CD4-positive, alpha-beta T cell treated with Interleukin-15 for 1 hour (primary cell): ENCODE measurements at regions not wholly inside any gene's neighbourhood (a gene's known extent, or its start where the extent isn't known, plus 50 kb on each side); places are given as distances from the start of the nearest gene placed in this dataset.
"Not testable (repeated sequence)": the region's sequence is repeated elsewhere in the genome, so short reads cannot be mapped to it uniquely, and the experiment has no call there.

Experiments used
- DNase-seq: peaks from one replicate; pipeline ENCODE4 v3.0.0-alpha.2; 2020

GRCh38 chrX:13518126-13518525 is 51.3 kb upstream of the EGFL6 start:
- DNase-seq, result no peak

- DNase-seq, result no peak
These were observed 54.0 kb upstream of the EGFL6 start for GRCh38 chrX:13515211-13515930.

- no peak for DNase-seq
These were observed 57.5 kb upstream of the EGFL6 start for GRCh38 chrX:13511944-13512330.

- no peak for DNase-seq
These were observed 58.0 kb upstream of the EGFL6 start for GRCh38 chrX:13511241-13511943.

GRCh38 chrX:13507893-13508292 is 61.5 kb upstream of the EGFL6 start:
- DNase-seq, result no peak

GRCh38 chrX:13506574-13506973 is 62.8 kb upstream of the EGFL6 start:
- peak; percentile 47 for DNase-seq

- no peak for DNase-seq
These were observed 66.8 kb upstream of the EGFL6 start for GRCh38 chrX:13502590-13502989.

- no peak for DNase-seq
These were observed 69.7 kb upstream of the EGFL6 start for GRCh38 chrX:13499736-13500135.

- no peak for DNase-seq
These were observed 71.2 kb upstream of the EGFL6 start for GRCh38 chrX:13498238-13498637.

GRCh38 chrX:13495232-13495631 is 74.2 kb upstream of the EGFL6 start:
- no peak for DNase-seq

- DNase-seq, result no peak
These were observed 74.8 kb upstream of the EGFL6 start for GRCh38 chrX:13494562-13494961.

- DNase-seq, result no peak
These were observed 75.7 kb upstream of the EGFL6 start for GRCh38 chrX:13493659-13494058.

GRCh38 chrX:13492286-13492685 is 77.1 kb upstream of the EGFL6 start:
- DNase-seq, result no peak

- no peak for DNase-seq
These were observed 78.3 kb upstream of the EGFL6 start for GRCh38 chrX:13491061-13491460.

- DNase-seq, result no peak
These were observed 79.9 kb upstream of the EGFL6 start for GRCh38 chrX:13489454-13489853.

GRCh38 chrX:13487731-13488505 is 81.5 kb upstream of the EGFL6 start:
- peak; percentile 25 for DNase-seq

- no peak for DNase-seq
These were observed 84.2 kb upstream of the EGFL6 start for GRCh38 chrX:13485167-13485566.

GRCh38 chrX:13483773-13484172 is 85.6 kb upstream of the EGFL6 start:
- no peak for DNase-seq

- no peak for DNase-seq
These were observed 86.5 kb upstream of the EGFL6 start for GRCh38 chrX:13482746-13483541.

GRCh38 chrX:13480780-13481179 is 88.6 kb upstream of the EGFL6 start:
- DNase-seq, result not testable (repeated sequence)

- DNase-seq, result no peak
These were observed 90.0 kb upstream of the EGFL6 start for GRCh38 chrX:13479452-13479813.

- DNase-seq, result no peak
These were observed 90.5 kb upstream of the EGFL6 start for GRCh38 chrX:13478740-13479451.
